ENCODE measurements at regions not wholly inside any gene's neighbourhood (a gene's known extent, or its start where the extent isn't known, plus 50 kb on each side); places are given as distances from the start of the nearest gene placed in this dataset.

- H3K27ac ChIP-seq (ENCODE audit: low read depth, low read length): no peak overlapping the region
- no peaks in the 10 kb centered on the region for H3K36me3 ChIP-seq (ENCODE audit: control insufficient read depth in 1 of 2, insufficient read depth in 2 of 2, low read length in 2 of 2)
Measured at GRCh38 chr11:92376146-92376599, 151.6 kb downstream of the FAT3 start.

GRCh38 chr11:92376680-92377079 is 152.1 kb downstream of the FAT3 start:
- Histone ChIP-seq H3K9me3 (ENCODE audit: control insufficient read depth in 1 of 2, low read length in 2 of 2) (no peaks in the 10 kb centered on the region), H3K4me1 (ENCODE audit: control insufficient read depth in 1 of 2, insufficient read depth in 2 of 2, low read length in 2 of 2) (no peaks in the 10 kb centered on the region), H3K4me3 (ENCODE audit: low read depth in 1 of 2, low read length in 2 of 2) (no peak overlapping the region), H3K36me3 (ENCODE audit: control insufficient read depth in 1 of 2, insufficient read depth in 2 of 2, low read length in 2 of 2) (no peaks in the 10 kb centered on the region), H3K27ac (ENCODE audit: low read depth, low read length) (no peak overlapping the region), H3K27me3 (ENCODE audit: control insufficient read depth in 1 of 2, insufficient read depth in 2 of 2, low read length in 2 of 2) (no peaks in the 10 kb centered on the region), H3K9ac (ENCODE audit: low read depth in 1 of 2, low read length in 2 of 2) (no peak overlapping the region)

More at GRCh38 chr11:92376146-92376599, 151.6 kb downstream of the FAT3 start:
- Histone ChIP-seq H3K9me3 (ENCODE audit: control insufficient read depth in 1 of 2, low read length in 2 of 2) (no peaks in the 10 kb centered on the region), H3K4me1 (ENCODE audit: control insufficient read depth in 1 of 2, insufficient read depth in 2 of 2, low read length in 2 of 2) (no peaks in the 10 kb centered on the region), H3K9ac (ENCODE audit: low read depth in 1 of 2, low read length in 2 of 2) (no peak overlapping the region), H3K27me3 (ENCODE audit: control insufficient read depth in 1 of 2, insufficient read depth in 2 of 2, low read length in 2 of 2) (no peaks in the 10 kb centered on the region), H3K4me3 (ENCODE audit: low read depth in 1 of 2, low read length in 2 of 2) (no peak overlapping the region)

- H3K4me3 ChIP-seq (ENCODE audit: low read depth in 1 of 2, low read length in 2 of 2): no peak overlapping the region
- no peak overlapping the region for H3K9ac ChIP-seq (ENCODE audit: low read depth in 1 of 2, low read length in 2 of 2)
- H3K4me1 ChIP-seq (ENCODE audit: control insufficient read depth in 1 of 2, insufficient read depth in 2 of 2, low read length in 2 of 2): no peaks in the 10 kb centered on the region
- H3K36me3 ChIP-seq (ENCODE audit: control insufficient read depth in 1 of 2, insufficient read depth in 2 of 2, low read length in 2 of 2): no peaks in the 10 kb centered on the region
- H3K27me3 ChIP-seq (ENCODE audit: control insufficient read depth in 1 of 2, insufficient read depth in 2 of 2, low read length in 2 of 2): no peaks in the 10 kb centered on the region
- no peak overlapping the region for H3K27ac ChIP-seq (ENCODE audit: low read depth, low read length)
- no peaks in the 10 kb centered on the region for H3K9me3 ChIP-seq (ENCODE audit: control insufficient read depth in 1 of 2, low read length in 2 of 2)
Measured at GRCh38 chr11:92380882-92381281, 156.3 kb downstream of the FAT3 start.

GRCh38 chr11:92382311-92382710 is 157.7 kb downstream of the FAT3 start:
- Histone ChIP-seq H3K4me1 (ENCODE audit: control insufficient read depth in 1 of 2, insufficient read depth in 2 of 2, low read length in 2 of 2) (no peaks in the 10 kb centered on the region), H3K9me3 (ENCODE audit: control insufficient read depth in 1 of 2, low read length in 2 of 2) (no peaks in the 10 kb centered on the region), H3K27ac (ENCODE audit: low read depth, low read length) (no peak overlapping the region), H3K36me3 (ENCODE audit: control insufficient read depth in 1 of 2, insufficient read depth in 2 of 2, low read length in 2 of 2) (no peaks in the 10 kb centered on the region), H3K9ac (ENCODE audit: low read depth in 1 of 2, low read length in 2 of 2) (no peak overlapping the region), H3K4me3 (ENCODE audit: low read depth in 1 of 2, low read length in 2 of 2) (no peak overlapping the region), H3K27me3 (ENCODE audit: control insufficient read depth in 1 of 2, insufficient read depth in 2 of 2, low read length in 2 of 2) (no peaks in the 10 kb centered on the region)

- H3K9ac ChIP-seq (ENCODE audit: low read depth in 1 of 2, low read length in 2 of 2): no peak overlapping the region
- no peaks in the 10 kb centered on the region for H3K27me3 ChIP-seq (ENCODE audit: control insufficient read depth in 1 of 2, insufficient read depth in 2 of 2, low read length in 2 of 2)
- H3K4me1 ChIP-seq (ENCODE audit: control insufficient read depth in 1 of 2, insufficient read depth in 2 of 2, low read length in 2 of 2): no peaks in the 10 kb centered on the region
- H3K4me3 ChIP-seq (ENCODE audit: low read depth in 1 of 2, low read length in 2 of 2): no peak overlapping the region
- no peak overlapping the region for H3K27ac ChIP-seq (ENCODE audit: low read depth, low read length)
- H3K36me3 ChIP-seq (ENCODE audit: control insufficient read depth in 1 of 2, insufficient read depth in 2 of 2, low read length in 2 of 2): no peaks in the 10 kb centered on the region
- H3K9me3 ChIP-seq (ENCODE audit: control insufficient read depth in 1 of 2, low read length in 2 of 2): no peaks in the 10 kb centered on the region
Measured at GRCh38 chr11:92383430-92383829, 158.8 kb downstream of the FAT3 start.

GRCh38 chr11:92384358-92384757 is 159.7 kb downstream of the FAT3 start:
- Histone ChIP-seq H3K4me1 (ENCODE audit: control insufficient read depth in 1 of 2, insufficient read depth in 2 of 2, low read length in 2 of 2) (no peaks in the 10 kb centered on the region), H3K27ac (ENCODE audit: low read depth, low read length) (no peak overlapping the region), H3K36me3 (ENCODE audit: control insufficient read depth in 1 of 2, insufficient read depth in 2 of 2, low read length in 2 of 2) (no peaks in the 10 kb centered on the region), H3K9ac (ENCODE audit: low read depth in 1 of 2, low read length in 2 of 2) (no peak overlapping the region), H3K27me3 (ENCODE audit: control insufficient read depth in 1 of 2, insufficient read depth in 2 of 2, low read length in 2 of 2) (no peaks in the 10 kb centered on the region), H3K4me3 (ENCODE audit: low read depth in 1 of 2, low read length in 2 of 2) (no peak overlapping the region), H3K9me3 (ENCODE audit: control insufficient read depth in 1 of 2, low read length in 2 of 2) (no peaks in the 10 kb centered on the region)

- no peak overlapping the region for H3K27ac ChIP-seq (ENCODE audit: low read depth, low read length)
- no peak overlapping the region for H3K9ac ChIP-seq (ENCODE audit: low read depth in 1 of 2, low read length in 2 of 2)
- H3K36me3 ChIP-seq (ENCODE audit: control insufficient read depth in 1 of 2, insufficient read depth in 2 of 2, low read length in 2 of 2): no peaks in the 10 kb centered on the region
- H3K4me3 ChIP-seq (ENCODE audit: low read depth in 1 of 2, low read length in 2 of 2): no peak overlapping the region
- H3K4me1 ChIP-seq (ENCODE audit: control insufficient read depth in 1 of 2, insufficient read depth in 2 of 2, low read length in 2 of 2): no peaks in the 10 kb centered on the region
- H3K9me3 ChIP-seq (ENCODE audit: control insufficient read depth in 1 of 2, low read length in 2 of 2): no peaks in the 10 kb centered on the region
- H3K27me3 ChIP-seq (ENCODE audit: control insufficient read depth in 1 of 2, insufficient read depth in 2 of 2, low read length in 2 of 2): no peaks in the 10 kb centered on the region
Measured at GRCh38 chr11:92384802-92385201, 160.2 kb downstream of the FAT3 start.

GRCh38 chr11:92386577-92386976 is 162.0 kb downstream of the FAT3 start:
- Histone ChIP-seq H3K27me3 (ENCODE audit: control insufficient read depth in 1 of 2, insufficient read depth in 2 of 2, low read length in 2 of 2) (no peaks in the 10 kb centered on the region), H3K9ac (ENCODE audit: low read depth in 1 of 2, low read length in 2 of 2) (no peak overlapping the region), H3K9me3 (ENCODE audit: control insufficient read depth in 1 of 2, low read length in 2 of 2) (no peaks in the 10 kb centered on the region), H3K36me3 (ENCODE audit: control insufficient read depth in 1 of 2, insufficient read depth in 2 of 2, low read length in 2 of 2) (no peaks in the 10 kb centered on the region), H3K4me3 (ENCODE audit: low read depth in 1 of 2, low read length in 2 of 2) (no peak overlapping the region), H3K27ac (ENCODE audit: low read depth, low read length) (no peak overlapping the region), H3K4me1 (ENCODE audit: control insufficient read depth in 1 of 2, insufficient read depth in 2 of 2, low read length in 2 of 2) (no peaks in the 10 kb centered on the region)

- no peaks in the 10 kb centered on the region for H3K36me3 ChIP-seq (ENCODE audit: control insufficient read depth in 1 of 2, insufficient read depth in 2 of 2, low read length in 2 of 2)
- H3K27me3 ChIP-seq (ENCODE audit: control insufficient read depth in 1 of 2, insufficient read depth in 2 of 2, low read length in 2 of 2): no peaks in the 10 kb centered on the region
- H3K4me1 ChIP-seq (ENCODE audit: control insufficient read depth in 1 of 2, insufficient read depth in 2 of 2, low read length in 2 of 2): no peaks in the 10 kb centered on the region
- no peak overlapping the region for H3K4me3 ChIP-seq (ENCODE audit: low read depth in 1 of 2, low read length in 2 of 2)
- H3K9ac ChIP-seq (ENCODE audit: low read depth in 1 of 2, low read length in 2 of 2): no peak overlapping the region
- no peaks in the 10 kb centered on the region for H3K9me3 ChIP-seq (ENCODE audit: control insufficient read depth in 1 of 2, low read length in 2 of 2)
- no peak overlapping the region for H3K27ac ChIP-seq (ENCODE audit: low read depth, low read length)
Measured at GRCh38 chr11:92387859-92388258, 163.2 kb downstream of the FAT3 start.

GRCh38 chr11:92388380-92388779 is 163.8 kb downstream of the FAT3 start:
- Histone ChIP-seq H3K36me3 (ENCODE audit: control insufficient read depth in 1 of 2, insufficient read depth in 2 of 2, low read length in 2 of 2) (no peaks in the 10 kb centered on the region), H3K27me3 (ENCODE audit: control insufficient read depth in 1 of 2, insufficient read depth in 2 of 2, low read length in 2 of 2) (no peaks in the 10 kb centered on the region), H3K4me1 (ENCODE audit: control insufficient read depth in 1 of 2, insufficient read depth in 2 of 2, low read length in 2 of 2) (no peaks in the 10 kb centered on the region), H3K27ac (ENCODE audit: low read depth, low read length) (no peak overlapping the region), H3K4me3 (ENCODE audit: low read depth in 1 of 2, low read length in 2 of 2) (no peak overlapping the region), H3K9ac (ENCODE audit: low read depth in 1 of 2, low read length in 2 of 2) (no peak overlapping the region), H3K9me3 (ENCODE audit: control insufficient read depth in 1 of 2, low read length in 2 of 2) (no peaks in the 10 kb centered on the region)

GRCh38 chr11:92390783-92391182 is 166.2 kb downstream of the FAT3 start:
- Histone ChIP-seq H3K4me3 (ENCODE audit: low read depth in 1 of 2, low read length in 2 of 2) (no peak overlapping the region), H3K36me3 (ENCODE audit: control insufficient read depth in 1 of 2, insufficient read depth in 2 of 2, low read length in 2 of 2) (no peaks in the 10 kb centered on the region), H3K9me3 (ENCODE audit: control insufficient read depth in 1 of 2, low read length in 2 of 2) (no peaks in the 10 kb centered on the region), H3K27ac (ENCODE audit: low read depth, low read length) (no peak overlapping the region), H3K27me3 (ENCODE audit: control insufficient read depth in 1 of 2, insufficient read depth in 2 of 2, low read length in 2 of 2) (no peaks in the 10 kb centered on the region), H3K9ac (ENCODE audit: low read depth in 1 of 2, low read length in 2 of 2) (no peak overlapping the region), H3K4me1 (ENCODE audit: control insufficient read depth in 1 of 2, insufficient read depth in 2 of 2, low read length in 2 of 2) (no peaks in the 10 kb centered on the region)
